ENCODE measurements at regions not wholly inside any gene's neighbourhood (a gene's known extent, or its start where the extent isn't known, plus 50 kb on each side); places are given as distances from the start of the nearest gene placed in this dataset.

DNA sequence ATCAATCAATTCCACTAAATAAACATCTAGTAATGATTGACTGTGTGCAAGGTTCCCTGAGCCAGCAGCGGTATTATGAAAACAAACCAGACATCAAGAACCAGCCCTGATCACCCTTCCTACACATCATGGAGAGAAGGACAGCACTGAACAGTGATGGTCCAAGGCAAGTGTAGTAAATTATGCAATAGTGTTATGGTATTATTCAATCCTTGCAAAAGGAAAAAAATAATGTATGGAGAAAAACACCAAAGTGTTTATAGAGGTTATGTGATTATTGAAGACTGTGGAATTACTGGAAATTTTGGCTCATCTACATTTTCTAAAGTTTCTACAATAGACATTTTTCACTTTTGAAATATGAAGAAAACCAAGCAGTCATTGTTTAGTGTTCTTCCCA is 105.3 kb downstream of the RCN1 start:
- TF ChIP-seq, protein P1, sequence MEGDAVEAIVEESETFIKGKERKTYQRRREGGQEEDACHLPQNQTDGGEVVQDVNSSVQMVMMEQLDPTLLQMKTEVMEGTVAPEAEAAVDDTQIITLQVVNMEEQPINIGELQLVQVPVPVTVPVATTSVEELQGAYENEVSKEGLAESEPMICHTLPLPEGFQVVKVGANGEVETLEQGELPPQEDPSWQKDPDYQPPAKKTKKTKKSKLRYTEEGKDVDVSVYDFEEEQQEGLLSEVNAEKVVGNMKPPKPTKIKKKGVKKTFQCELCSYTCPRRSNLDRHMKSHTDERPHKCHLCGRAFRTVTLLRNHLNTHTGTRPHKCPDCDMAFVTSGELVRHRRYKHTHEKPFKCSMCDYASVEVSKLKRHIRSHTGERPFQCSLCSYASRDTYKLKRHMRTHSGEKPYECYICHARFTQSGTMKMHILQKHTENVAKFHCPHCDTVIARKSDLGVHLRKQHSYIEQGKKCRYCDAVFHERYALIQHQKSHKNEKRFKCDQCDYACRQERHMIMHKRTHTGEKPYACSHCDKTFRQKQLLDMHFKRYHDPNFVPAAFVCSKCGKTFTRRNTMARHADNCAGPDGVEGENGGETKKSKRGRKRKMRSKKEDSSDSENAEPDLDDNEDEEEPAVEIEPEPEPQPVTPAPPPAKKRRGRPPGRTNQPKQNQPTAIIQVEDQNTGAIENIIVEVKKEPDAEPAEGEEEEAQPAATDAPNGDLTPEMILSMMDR (IDR thresholded peaks at IDR 0.05), result no peak
- TF ChIP-seq EP300 (IDR thresholded peaks at IDR 0.05), result no peak
